Umbilical cord (tissue), 1 donor: ENCODE measurements at regions not wholly inside any gene's neighbourhood (a gene's known extent, or its start where the extent isn't known, plus 50 kb on each side); places are given as distances from the start of the nearest gene placed in this dataset.
A peak's percentile ranks its signal among the peaks of the same experiment; 100 is the strongest.
"Not testable (repeated sequence)": the region's sequence is repeated elsewhere in the genome, so short reads cannot be mapped to it uniquely, and the experiment has no call there.

Experiments
- DNase-seq: peaks from one replicate; pipeline ENCODE4 v3.0.0-alpha.2; 2015; ENCODE audit warnings: low spot score

DNA sequence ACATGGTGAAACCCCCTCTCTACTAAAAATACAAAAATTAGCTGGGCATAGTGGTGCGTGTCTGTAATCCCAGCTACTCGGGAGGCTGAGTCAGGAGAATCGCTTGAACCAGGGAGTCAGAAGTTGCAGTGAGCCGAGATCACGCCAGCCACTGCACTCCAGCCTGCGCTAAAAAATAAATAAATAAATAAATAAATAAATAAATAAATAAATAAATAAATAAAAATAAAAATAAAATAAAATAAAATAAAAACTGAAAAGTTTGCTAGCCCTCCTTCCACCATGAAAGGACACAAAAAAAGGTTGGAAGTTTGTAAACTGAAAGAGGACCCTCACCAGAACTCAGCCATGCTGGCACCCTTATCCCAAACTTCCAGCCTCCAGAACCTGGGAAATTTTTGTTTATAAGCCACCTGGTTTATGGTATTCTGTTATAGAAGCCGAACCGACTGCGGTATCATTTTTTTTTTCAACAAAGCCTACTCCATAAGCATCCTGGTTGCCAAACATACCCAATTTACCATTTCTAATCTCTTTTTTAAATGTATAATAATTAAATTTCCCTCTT, 448.2 kb downstream of the SEMA3D start:
- DNase-seq = no peak

DNA sequence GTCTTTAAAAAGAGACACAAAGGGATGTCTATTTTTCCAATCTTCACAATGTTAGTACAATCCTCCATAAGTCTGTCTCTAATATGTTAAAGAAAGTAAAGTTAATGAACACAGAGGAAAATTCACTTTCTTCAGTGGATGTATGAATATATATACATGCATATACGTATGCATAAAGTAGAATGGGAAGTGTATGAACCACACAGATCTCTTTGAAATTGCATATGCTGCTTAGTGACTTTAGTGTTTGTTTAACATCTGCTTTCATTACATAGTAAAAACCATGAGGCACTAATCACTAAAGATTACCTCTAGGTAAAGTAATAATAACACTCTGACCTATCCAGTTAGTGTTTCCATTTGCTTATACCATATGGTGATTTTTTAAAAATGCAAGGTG, 451.2 kb downstream of the SEMA3D start:
- DNase-seq = no peak

DNA sequence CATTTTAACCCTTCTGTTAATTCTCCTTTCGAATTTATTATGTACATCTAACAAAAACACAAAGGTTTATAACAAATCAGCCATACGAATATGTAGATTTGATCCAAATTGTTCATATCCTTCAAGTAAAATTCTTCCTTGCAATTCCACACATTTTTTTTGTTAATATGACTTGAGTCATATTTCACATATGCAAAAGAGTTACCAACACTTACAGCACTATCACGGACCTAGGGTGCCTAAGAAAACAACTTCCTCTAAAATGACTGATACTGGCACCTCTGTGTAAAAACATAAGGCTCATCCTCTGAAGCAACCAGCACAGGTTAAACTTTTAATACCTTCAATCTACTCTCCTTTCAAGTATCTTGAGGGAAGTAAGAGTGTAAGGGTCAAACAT, 451.8 kb downstream of the SEMA3D start:
- no peak for DNase-seq

DNA sequence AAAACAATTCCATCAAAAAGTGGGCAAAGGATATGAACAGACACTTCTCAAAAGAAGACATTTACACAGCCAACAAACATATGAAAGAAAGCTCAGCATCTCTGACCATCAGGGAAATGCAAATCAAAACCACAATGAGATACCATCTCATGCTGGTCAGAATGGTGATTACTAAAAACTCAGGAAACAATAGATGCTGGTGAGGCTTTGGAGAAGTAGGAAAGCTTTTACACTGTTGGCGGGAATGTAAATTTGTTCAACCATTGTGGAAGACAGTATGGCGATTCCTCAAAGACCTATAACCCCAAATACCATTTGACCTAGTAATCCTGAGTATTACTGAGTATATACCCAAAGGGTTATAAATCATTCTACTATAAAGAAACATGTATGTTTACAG, 452.9 kb downstream of the SEMA3D start:
- DNase-seq = not testable (repeated sequence)

DNA sequence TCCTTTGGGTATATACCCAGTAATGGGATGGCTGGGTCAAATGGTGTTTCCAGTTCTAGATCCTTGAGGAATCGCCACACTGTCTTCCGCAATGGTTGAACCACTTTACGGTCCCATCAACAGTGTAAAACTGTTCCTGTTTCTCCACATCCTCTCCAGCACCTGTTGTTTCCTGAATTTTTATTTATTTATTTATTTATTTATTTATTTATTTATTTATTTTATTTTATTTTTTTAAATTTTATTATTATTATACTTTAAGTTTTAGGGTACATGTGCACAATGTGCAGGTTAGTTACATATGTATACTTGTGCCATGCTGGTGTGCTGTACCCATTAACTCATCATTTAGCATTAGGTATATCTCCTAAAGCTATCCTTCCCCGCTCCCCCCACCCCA, 456.0 kb downstream of the SEMA3D start:
- not testable (repeated sequence) for DNase-seq

DNA sequence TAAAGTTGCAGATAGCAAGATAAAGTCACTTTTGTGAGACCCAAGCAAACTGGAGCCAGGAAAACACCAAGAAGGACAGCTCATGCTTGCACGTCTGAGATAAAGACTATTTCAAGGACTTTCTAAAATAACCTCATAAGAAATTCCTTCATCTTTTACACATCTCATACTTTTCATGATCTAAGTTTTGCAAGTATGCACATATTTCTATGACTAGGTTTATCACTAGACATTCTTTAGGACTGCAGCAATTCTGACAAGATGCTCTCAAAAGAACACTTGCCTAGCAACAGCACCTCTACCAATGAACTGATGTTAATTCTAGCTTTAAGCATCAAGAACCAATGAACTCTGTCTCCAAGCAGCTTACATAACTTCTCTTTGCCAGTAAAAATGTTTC, 457.6 kb downstream of the SEMA3D start:
- peak; percentile 70 for DNase-seq

DNA sequence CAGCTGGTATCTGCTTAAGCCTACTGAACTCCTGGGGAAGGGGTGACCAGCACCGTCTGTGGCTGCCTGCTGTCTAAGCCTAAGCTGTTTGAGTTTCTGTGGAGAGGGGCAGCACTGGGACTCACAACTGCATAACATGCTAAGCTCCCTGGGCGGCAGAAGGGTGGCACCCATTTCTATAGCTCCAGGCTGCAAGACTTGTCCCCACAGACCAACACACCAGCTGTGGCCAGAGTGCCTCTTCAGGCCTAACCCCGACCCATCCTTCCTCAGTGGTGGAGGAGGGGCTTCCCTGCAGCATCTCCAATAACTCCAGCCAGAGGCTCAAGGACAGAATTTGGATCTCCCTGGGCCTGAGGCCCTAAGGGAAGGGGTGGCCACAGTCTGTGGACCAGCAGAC, 464.1 kb downstream of the SEMA3D start:
- DNase-seq = no peak

DNA sequence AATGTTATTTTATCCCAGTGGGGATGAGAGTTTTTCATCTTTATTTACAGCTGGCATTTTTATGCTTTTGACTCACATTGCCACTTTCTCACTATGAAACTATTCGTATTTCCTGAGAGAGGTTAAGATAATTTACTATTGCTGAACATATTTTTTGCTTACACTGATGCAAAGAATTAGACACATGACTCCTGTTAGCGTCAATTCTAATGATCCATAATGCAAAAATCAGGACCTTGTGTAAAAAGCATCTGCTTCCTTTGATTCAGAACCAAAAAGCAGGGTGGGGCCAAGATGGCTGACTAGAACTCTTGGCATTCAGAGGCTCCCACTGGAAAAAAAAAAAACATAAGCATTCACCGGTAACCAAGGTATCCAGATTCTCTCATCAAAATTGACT, 464.8 kb downstream of the SEMA3D start:
- DNase-seq = no peak

DNA sequence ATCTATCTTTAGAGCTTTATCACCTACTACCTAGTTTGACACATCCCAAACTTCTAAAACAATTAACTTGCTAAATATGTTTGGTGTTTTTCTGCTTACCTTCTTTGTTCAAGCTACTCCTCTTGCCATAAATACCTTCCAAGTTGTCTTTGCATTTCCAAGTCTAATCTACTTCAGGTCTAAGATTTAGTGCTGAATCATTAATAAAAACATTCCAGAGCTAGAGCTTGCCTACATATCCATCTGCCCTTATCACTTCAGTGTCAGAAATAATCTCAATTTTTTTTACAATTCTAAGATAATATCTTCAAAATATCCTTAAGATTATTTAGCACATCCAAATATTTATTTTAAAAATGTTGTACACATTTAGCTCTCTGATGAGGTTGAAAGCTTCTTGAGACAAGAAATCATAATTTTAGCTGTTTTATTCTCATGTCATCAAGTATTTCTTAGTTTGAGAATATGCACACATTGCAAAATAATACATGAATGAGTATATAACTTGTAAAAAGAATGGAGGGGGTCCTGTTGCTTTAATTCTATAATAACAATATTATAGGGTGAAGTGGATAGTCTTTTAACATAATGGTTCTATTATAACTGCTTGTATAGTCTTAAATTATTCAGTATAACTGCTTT, 466.3 kb downstream of the SEMA3D start:
- no peak for DNase-seq

DNA sequence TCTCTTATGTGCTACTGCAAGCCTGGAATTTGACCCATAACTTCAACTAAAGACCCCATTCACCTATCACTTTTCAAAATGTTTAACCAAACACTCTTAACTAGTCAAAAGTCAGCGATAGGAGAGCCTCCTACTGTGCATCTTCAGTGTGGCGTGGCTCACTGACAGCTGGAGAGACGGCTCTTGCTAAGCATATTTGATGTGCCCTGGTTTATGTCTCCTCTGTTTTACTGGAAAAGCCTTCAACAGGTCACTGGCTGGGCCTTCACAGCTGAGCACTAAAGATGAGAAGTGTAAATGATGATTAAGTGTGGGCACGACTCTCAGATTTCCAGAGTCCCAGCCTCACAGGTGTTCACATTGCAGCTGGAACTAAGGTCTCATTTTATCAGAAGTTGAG, 472.1 kb downstream of the SEMA3D start:
- DNase-seq = peak; percentile 9

DNA sequence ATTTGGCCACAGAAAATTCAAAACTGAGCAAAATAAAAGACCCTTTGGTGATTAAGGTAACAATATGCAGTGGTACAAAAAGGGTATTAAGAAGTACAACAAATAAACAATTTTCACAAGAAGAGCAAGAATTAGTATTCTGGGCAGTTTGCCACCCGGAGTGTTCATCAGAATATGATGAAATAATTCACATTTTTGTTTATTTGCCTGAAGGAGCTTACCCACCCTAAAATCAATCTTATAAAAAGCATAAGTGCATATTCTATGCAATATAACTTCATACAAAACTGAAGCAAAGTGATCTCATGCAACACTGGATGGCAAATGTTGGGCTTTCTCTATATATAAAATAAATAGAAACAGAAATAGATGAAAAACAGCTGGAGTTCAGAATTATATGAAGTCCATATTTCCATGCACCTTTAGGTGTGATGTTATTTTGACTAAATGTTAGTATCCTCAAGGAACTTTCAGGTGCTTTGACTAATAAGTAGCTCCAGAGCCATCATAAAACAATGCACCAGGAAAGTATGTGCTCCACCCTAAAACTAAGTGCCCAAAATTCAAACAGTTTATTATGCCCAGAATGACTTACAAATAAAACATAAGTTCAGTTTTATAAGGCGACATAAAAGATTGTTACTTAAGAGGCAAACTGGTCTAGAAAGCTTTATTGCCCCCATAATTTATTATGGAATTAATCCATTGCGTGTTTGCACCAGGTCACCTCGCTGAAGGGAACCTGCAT, 474.3 kb downstream of the SEMA3D start:
- DNase-seq = no peak

DNA sequence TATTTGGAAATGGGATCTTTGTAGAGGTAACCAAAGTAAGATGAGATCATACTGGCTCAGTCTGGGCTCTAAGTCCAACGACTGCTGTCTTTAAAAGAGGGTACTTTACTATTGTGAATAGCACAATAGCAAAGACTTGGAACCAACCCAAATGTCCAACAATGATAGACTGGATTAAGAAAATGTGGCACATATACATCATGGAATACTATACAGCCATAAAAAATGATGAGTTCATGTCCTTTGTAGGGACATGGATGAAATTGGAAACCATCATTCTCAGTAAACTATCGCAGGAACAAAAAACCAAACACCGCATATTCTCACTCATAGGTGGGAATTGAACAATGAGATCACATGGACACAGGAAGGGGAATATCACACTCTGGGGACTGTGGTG, 476.3 kb downstream of the SEMA3D start:
- DNase-seq = not testable (repeated sequence)

DNA sequence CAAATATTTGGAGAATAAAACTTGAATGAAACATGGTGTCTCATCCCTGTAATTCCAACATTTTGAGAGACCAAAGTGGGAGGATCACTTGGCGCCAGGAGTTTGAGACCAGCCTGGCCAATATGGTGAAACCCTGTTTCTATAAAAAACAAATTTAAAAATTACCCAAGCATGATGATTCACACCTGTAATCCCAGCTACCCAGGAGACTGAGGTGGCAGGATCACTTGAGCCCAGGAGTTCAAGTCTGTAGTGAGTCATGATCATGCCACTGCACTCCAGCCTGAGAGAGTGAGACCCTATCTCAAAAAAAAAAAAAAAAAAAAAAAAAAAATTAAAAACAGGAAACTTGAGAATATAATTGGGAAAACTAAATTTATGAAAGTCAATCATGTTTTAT, 481.1 kb downstream of the SEMA3D start:
- DNase-seq = no peak

DNA sequence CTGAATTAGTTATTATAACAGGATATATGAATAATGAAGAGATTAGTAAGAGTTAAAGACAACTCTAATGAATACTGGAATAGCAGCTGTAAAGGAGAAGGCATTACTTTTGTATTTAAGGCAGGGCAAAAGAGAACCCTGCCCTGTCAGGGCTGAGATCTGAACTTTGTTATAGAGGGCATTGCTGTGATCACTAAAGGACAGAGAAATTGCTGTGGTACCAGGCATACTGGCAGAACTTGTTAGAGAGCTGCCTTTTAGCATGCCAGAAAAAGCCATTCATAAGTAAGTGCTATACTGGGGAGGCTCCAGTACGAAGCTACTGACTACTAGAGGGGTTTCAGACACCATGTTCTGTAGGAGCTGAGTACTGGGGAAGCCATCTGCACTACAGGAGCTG, 481.8 kb downstream of the SEMA3D start:
- no peak for DNase-seq

DNA sequence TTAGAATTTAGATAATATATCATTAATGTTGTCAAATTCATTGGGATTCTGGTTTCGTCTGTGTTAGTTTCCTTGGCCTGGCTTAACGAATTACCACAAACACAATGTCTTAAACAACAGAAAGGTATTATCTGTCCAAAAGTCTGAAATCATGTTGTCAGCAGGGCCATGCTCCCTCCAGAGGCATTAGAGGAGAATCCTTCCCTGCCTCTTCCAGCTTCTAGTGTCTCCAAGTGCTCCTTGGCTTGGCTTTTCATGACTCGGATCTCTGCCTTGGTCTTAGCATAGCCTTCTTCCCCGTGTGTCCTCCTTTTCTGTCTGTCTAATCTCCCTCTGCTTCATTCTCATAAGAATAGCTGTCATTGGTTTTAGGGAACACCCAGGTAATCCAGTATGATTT, 482.5 kb downstream of the SEMA3D start:
- DNase-seq = no peak

DNA sequence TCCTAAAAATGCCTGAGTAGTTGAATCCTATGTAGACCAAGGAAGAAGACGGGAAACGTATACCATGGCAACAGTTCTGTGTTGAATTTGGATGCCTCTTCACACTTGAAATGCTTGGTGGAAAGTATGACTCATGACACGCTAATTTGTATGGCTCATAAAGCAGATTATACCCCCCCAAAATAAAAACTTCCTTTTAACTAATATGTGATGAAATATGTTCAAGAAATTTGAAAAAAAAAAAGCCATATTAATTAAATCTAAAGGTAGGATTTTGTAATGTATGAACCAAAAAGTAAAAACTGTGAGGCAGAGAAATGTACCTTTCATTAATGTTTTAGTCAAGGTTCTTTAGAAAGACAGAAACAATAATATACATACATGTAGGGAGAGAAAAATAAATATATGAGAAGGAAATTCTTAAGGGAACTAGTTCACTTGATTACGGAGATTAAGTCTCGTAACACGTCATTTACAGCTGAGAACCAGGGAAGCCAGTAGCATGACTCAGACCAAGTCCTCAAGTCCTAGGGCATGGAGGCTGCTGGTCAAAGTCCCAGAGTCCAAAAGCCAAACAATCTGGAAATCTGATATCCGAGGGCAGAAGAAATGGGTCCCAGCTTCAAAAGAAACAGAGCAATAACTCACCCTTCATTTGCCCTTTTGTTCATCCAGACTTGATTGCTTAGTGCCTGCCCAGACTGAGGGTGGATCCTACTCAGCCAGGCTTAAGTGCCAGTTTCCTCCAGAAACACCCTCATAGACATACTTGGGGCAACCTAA, 485.1 kb downstream of the SEMA3D start:
- DNase-seq = peak; percentile 20

DNA sequence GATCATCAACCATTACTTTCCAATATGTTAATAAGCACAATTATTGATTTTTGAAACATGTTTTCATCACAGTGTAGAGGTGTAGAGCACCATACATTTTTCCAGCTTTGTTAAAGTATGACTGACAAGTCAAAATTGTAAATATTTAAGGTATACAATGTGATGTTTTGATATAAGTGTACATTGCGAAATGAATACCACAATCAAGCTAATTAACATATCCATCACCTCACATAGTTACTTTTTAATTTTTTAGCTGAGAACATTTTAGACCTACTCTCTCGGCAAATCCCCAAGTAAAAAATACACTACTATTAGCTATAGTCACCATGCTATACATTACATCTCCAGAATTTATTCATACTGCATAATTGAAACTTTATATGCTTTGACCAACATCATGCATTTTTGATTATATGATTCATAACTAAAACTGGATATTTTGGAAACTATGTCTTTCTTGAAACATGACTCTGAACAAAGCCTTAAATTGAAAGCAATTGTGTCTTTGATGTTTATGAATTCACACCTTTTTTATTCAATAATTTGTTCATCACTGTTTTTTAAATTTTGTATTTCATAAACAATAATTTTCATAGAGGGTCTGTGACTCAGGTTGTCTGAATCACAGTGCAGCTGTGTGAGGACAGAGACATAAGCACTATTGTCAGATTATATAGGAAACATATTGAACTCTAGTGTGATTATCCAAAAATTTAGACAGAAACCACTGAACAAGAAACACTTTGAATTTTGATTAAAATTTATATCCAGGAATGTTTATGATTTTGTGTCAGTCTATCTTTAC, 486.1 kb downstream of the SEMA3D start:
- DNase-seq = no peak

DNA sequence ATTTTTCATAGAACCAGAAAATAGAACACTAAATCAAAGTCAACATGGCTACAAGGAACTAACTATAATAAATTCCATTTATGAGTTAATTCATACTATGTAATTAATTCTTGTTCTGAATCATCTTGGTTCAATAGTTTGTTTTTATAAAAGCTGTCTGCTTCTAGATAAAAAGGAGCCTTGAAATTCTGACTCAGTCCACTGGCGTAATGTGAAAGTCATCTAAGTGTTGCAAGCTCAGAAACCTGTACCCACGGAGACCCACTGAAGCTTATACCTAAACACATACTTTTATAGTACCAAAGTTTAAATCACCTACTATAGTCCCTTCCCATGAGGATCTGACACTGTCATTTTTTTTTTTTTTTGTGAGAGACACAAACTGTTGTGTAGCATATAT, 489.4 kb downstream of the SEMA3D start:
- no peak for DNase-seq

DNA sequence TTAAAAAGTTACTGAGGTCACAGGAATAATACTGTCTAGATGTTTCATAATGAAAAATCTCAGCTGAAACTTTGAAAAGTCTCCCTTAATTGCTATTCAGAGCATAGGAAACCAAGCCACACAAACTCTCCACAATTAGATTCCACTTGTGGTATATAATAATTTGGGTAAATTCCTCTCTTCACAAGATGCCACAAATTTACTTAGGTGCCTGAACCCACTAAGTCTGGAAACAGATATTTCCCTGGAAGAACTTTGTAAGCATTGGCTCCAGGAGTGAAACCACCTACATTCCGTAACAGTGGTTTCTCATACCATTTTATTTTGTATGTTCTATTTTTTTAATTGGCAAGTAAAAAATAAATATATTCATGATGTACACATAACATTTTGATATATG, 493.4 kb downstream of the SEMA3D start:
- DNase-seq = no peak

DNA sequence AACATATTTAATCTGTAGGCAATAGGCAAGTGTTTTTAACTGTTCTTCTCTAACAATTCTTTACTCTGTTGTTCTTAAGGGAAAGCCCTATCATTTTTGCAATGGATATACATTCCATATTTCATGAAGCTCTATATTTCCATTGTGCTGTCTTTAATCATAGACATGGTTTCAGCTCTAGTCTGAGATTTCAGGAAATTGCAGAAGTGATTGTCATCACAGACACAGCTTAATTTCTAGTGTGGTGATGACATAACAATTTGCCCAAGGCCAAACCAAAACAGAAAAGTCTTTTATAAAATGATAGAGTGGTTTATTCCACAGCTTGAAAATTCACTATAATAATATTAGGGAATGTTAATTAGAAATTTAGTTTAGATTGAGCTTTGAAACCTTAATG, 494.1 kb upstream of the SEMA3A start:
- DNase-seq = no peak

DNA sequence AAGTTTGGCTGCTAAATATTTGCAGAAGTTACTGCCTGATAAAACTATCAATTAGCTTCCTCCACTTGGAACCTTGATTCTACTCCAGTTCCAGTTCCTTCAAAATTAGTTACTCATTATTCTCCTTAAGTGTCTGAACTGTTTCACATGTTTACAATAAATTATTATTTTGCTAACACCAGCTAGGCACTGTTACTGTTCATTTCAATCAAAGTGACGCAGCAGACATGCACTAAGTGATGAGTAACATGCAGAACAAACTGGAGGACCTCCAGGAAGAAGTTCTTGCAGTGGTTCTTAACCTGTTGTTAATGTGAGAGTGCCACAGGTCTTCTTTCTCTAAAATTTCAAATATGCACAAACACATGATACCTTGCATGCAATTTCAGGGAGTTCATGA, 491.8 kb upstream of the SEMA3A start:
- no peak for DNase-seq
